ENCODE measurements at regions not wholly inside any gene's neighbourhood (a gene's known extent, or its start where the extent isn't known, plus 50 kb on each side); places are given as distances from the start of the nearest gene placed in this dataset.

DNA sequence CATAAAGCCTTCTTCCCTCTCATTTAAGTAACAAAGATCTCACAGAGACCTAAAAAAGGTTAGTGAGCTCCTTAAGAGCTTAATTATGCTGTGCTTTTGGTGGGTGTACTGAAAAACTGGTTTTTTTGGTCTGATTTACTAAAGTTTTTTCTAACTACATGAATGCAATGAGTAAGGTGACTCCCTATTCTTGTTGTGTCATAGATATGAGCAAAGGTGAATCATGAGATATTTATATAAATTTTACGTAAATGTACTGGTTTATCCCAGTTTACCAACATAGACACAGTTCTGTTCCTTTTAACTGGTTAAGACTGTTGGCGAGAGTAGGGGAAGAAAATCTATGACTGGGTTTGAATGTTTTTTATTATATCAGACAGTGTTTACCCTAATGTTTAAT lies 250.5 kb downstream of the NR2F1-AS1 start:
- TF ChIP-seq CTCF (conservative IDR thresholded peaks at IDR 0.05), result no peak
- no peak for TF ChIP-seq ZFX (IDR thresholded peaks at IDR 0.05)
